ENCODE measurements at regions not wholly inside any gene's neighbourhood (a gene's known extent, or its start where the extent isn't known, plus 50 kb on each side); places are given as distances from the start of the nearest gene placed in this dataset.

- TF ChIP-seq GATAD2B (conservative IDR thresholded peaks at IDR 0.05; ENCODE audit: low read depth) (no peak), YBX1 (IDR thresholded peaks at IDR 0.05) (no peak), REST (IDR thresholded peaks at IDR 0.05; ENCODE audit: low read depth, low read length) (no peak), E4F1 (IDR thresholded peaks at IDR 0.05; ENCODE audit: borderline replicate concordance, partially characterized antibody) (no peak), RELA (IDR thresholded peaks at IDR 0.05; ENCODE audit: borderline replicate concordance, partially characterized antibody) (no peak), BCL3 (IDR thresholded peaks at IDR 0.05; ENCODE audit: borderline replicate concordance, insufficient read depth, low read depth, low read length, poor library complexity, severe bottlenecking) (no peak), NBN (IDR thresholded peaks at IDR 0.05) (no peak), CBFB (IDR thresholded peaks at IDR 0.05; ENCODE audit: low read depth) (no peak)
Measured at GRCh38 chr5:8473016-8473415, 604.1 kb downstream of the MTRR start (continued).

Measured in GM12878 (cell line).